K562 (cell line): ENCODE measurements at regions not wholly inside any gene's neighbourhood (a gene's known extent, or its start where the extent isn't known, plus 50 kb on each side); places are given as distances from the start of the nearest gene placed in this dataset.

ENCODE experiments used
- HMG20A ChIP-seq: fragments of 450-650 bp; formaldehyde crosslinking; conservative IDR thresholded peaks from 2 replicates; pipeline ENCODE4 v1.4.0; 2020; ENCODE audit warnings: mild to moderate bottlenecking, mixed read lengths
- JUNB ChIP-seq: fragments of 450-650 bp; formaldehyde crosslinking; conservative IDR thresholded peaks from 2 replicates; pipeline ENCODE4 v1.4.0; 2020; ENCODE audit warnings: mild to moderate bottlenecking

GRCh38 chr15:57865294-57865693 lies 158.8 kb downstream of the POLR2M start:
- no peak for TF ChIP-seq HMG20A (CRISPR knock-in tag)
- TF ChIP-seq JUNB (CRISPR knock-in tag) = no peak
